HG02610 (cell line): ENCODE measurements at regions not wholly inside any gene's neighbourhood (a gene's known extent, or its start where the extent isn't known, plus 50 kb on each side); places are given as distances from the start of the nearest gene placed in this dataset.
"Not testable (repeated sequence)": the region's sequence is repeated elsewhere in the genome, so short reads cannot be mapped to it uniquely, and the experiment has no call there.

Source experiments
- ATAC-seq: cut with Tn5 transposase; IDR thresholded peaks from one replicate; pipeline ENCODE4 v1.9.1; 2021; ENCODE audit warnings: mild to moderate bottlenecking, moderate library complexity; ENCODE audit not compliant: unreplicated experiment

DNA sequence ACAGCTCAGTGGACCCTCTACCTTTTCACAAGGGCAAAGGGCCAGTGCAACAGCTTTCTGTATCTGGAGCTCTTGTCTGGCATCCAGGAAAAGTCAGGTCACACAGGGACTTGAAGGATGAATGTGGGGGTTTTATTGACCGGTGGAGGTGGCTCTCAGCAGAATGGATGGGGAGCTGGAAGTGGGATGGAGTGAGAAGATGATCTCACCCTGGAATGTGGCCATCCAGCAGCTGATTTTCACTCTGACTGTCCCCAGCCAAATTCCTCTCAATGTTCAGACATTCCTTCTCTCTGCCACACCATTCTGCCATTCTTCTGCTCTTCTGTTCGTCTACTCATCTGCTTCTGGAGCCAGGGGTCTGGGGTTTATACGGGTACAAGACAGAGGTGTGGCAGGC is 1119.9 kb downstream of the TAF11L14 start:
- ATAC-seq, result no peak

DNA sequence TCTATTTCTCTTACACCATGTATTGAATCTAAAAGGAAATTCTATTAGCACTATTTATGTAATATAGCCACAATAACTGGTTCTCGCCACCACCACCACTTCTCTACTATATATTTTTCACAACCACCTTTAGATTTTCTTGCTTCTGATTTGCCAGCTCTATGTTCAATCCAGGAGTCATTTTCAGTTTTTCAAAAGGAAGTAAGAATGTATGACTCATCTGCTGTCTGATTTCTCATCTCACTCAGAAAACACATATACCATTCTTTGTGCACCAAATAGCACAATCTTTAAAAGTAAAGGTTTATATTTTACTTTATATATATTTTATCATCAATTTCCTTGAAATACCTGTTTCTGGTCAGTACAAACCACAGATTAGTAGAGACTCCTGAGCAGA is 1127.5 kb downstream of the TAF11L14 start:
- peak; percentile 87 for ATAC-seq

DNA sequence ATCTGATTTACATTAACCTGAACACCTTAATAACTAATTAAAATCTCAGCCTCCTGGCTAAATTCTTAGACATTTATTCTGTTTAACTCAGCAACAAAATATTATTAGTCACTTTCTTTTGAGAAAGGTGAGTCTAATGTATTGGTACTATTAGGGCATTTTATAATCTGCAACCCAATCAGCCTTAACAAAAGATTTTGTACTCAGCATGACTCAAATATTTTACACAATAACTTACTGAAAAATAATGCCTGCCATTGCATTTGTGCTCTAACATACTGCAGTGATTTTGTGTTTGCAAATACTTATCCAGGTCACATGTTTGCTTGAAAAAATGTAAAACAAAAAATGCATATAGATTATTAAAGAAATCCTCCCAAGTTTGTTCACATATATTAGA is 1129.9 kb downstream of the TAF11L14 start:
- ATAC-seq, result no peak

- ATAC-seq, result no peak
These were observed 1131.0 kb downstream of the TAF11L14 start for GRCh38 chr5:18765304-18765703.

- no peak for ATAC-seq
These were observed 1136.9 kb downstream of the TAF11L14 start for GRCh38 chr5:18771097-18771610.

GRCh38 chr5:18772475-18772874 is 1138.2 kb downstream of the TAF11L14 start:
- no peak for ATAC-seq

- ATAC-seq, result no peak
These were observed 1144.0 kb downstream of the TAF11L14 start for GRCh38 chr5:18778225-18778624.

DNA sequence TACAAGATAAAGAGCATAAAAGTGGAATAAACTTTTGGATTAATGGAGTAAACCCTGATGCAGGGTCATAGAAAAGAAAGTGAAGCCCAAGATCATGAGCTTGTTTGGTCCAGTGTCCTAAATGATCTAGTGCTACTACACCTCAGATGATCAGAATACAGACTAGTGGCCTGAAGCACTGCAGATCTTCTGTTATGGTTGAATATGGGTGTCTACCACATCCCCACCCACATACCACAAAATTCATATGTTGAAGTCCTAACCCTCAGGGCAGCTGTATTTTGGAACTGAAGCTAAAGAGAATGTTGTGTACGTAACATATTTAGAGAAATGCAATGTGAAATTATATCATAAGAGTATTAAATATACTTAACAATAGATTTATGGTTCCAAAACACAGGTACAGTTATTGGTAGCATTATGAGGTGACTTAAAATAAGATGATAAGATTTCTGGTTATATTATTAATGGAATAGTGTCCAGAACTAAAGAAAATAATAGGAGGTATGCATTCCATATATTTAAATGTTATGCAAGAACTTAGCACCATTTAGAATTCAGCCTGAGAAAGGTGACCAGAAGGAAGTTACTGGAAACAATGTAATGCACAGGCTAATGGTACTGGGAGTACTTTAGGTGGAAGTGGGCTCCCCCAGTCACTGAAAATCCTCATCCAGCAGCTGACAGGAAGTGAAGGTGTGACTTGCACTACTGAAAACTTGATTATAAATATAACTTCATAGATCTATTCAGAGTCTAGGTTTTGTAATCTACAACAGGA is 1155.1 kb downstream of the TAF11L14 start:
- no peak for ATAC-seq

GRCh38 chr5:18792145-18792544 is 1157.9 kb downstream of the TAF11L14 start:
- ATAC-seq, result no peak

- ATAC-seq, result no peak
These were observed 1163.0 kb downstream of the TAF11L14 start for GRCh38 chr5:18797222-18797621.

DNA sequence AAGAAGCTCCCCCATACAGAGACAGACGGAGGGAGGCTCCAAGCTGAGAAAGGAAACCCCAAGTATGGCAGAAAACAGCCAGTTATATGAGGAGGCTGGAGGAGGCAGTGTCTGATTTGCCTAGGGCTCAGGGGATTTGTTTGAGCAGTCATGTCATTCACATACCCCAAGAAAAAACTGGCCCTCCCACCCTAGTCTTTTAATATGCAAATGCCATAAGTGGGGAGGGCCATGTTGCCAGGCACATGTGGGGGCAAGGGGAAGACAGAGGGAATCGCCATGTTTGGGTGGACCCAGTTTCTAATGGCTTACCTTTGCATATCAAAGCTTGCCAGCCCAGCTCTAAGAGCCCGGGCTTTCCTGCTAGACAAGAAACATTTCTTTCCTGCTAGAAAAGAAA is 1163.8 kb downstream of the TAF11L14 start:
- ATAC-seq, result no peak

- no peak for ATAC-seq
These were observed 1165.3 kb downstream of the TAF11L14 start for GRCh38 chr5:18799482-18800128.

GRCh38 chr5:18800293-18801025 is 1166.2 kb downstream of the TAF11L14 start:
- ATAC-seq, result no peak

- ATAC-seq, result not testable (repeated sequence)
These were observed 1167.2 kb downstream of the TAF11L14 start for GRCh38 chr5:18801413-18801812.

DNA sequence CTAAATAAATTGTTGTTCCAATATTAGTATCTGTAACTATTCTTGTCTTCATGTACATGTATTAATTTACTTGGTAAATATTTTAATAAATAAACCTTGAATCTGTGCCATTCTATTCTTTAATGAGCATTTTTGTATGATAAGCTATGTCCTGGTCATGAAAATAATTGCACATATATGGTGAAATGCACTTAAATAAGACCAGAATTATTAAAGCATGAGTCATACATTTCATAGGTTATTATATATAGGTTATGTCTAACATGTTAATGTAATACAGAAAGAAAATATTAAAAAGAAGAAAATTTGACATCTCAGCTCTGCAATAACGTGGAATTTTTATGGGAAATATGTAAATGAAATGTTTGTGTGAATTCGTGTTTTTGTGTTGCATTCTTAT is 1168.1 kb downstream of the TAF11L14 start:
- no peak for ATAC-seq

GRCh38 chr5:18805376-18805775 is 1171.1 kb downstream of the TAF11L14 start:
- no peak for ATAC-seq

- no peak for ATAC-seq
These were observed 1173.2 kb downstream of the TAF11L14 start for GRCh38 chr5:18807256-18808149.

GRCh38 chr5:18811661-18812060 is 1176.3 kb downstream of the CDH18 start:
- no peak for ATAC-seq

GRCh38 chr5:18828351-18828750 is 1159.6 kb downstream of the CDH18 start:
- no peak for ATAC-seq

DNA sequence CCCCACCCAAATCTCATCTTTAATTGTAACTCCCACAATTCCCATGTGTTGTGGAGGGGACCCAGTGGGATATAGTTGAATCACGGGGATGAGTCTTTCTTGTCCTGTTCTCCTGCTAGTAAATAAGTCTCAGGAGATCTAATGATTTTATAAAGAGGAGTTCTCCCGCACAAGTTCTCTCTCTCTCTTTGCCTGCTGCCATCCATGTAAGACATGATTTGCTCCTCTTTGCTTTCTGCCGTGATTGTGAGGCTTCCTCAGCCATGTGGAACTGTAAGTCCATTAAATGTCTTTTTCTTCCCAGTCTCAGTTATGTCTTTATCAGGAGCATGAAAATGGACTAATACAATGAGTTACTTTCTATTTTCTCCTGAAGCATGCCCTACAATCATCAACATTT is 1158.5 kb downstream of the CDH18 start:
- ATAC-seq, result no peak

GRCh38 chr5:18850216-18850615 is 1137.8 kb downstream of the CDH18 start:
- ATAC-seq, result no peak
